ENCODE measurements at regions not wholly inside any gene's neighbourhood (a gene's known extent, or its start where the extent isn't known, plus 50 kb on each side); places are given as distances from the start of the nearest gene placed in this dataset.

GRCh38 chr3:153456833-153457545, 295.0 kb downstream of the RAP2B start:
- H3K9me3 ChIP-seq (ENCODE audit: insufficient read depth, low read length): no peaks in the 10 kb centered on the region
- no peaks in the 10 kb centered on the region for H3K4me1 ChIP-seq (ENCODE audit: low read length)
- TF ChIP-seq CTCF (IDR thresholded peaks at IDR 0.05; ENCODE audit: low read depth, low read length): no peak
- no peak for TF ChIP-seq EZH2phosphoT487 (IDR thresholded peaks at IDR 0.05; ENCODE audit: low read depth)
- H3K4me2 ChIP-seq (ENCODE audit: low read length): no peak overlapping the region
- no peak overlapping the region for H3K4me3 ChIP-seq (ENCODE audit: low read length)
- no peaks in the 10 kb centered on the region for H3K27me3 ChIP-seq (ENCODE audit: low read depth, low read length)
- H3K9ac ChIP-seq (ENCODE audit: low read length): no peak overlapping the region
- no peaks in the 10 kb centered on the region for H4K20me1 ChIP-seq (ENCODE audit: insufficient read depth, low read length)
- H3K79me2 ChIP-seq (ENCODE audit: low read length): no peaks in the 10 kb centered on the region
- no peak overlapping the region for H2AFZ ChIP-seq (ENCODE audit: low read depth, low read length)
- H3K36me3 ChIP-seq (replicated peaks; ENCODE audit: low read depth, low read length): no peaks in the 10 kb centered on the region
- H3K27ac ChIP-seq (ENCODE audit: low read length): no peak overlapping the region

GRCh38 chr3:153458881-153459280, 296.9 kb downstream of the RAP2B start:
- H3K27ac ChIP-seq (ENCODE audit: low read length): no peak overlapping the region
- no peak overlapping the region for H3K4me2 ChIP-seq (ENCODE audit: low read length)
- H3K4me3 ChIP-seq (ENCODE audit: low read length): no peak overlapping the region
- H2AFZ ChIP-seq (ENCODE audit: low read depth, low read length): no peak overlapping the region
- no peaks in the 10 kb centered on the region for H4K20me1 ChIP-seq (ENCODE audit: insufficient read depth, low read length)
- H3K4me1 ChIP-seq (ENCODE audit: low read length): peaks cover 2% of the 10 kb centered on the region
- no peaks in the 10 kb centered on the region for H3K9me3 ChIP-seq (ENCODE audit: insufficient read depth, low read length)
- H3K36me3 ChIP-seq (replicated peaks; ENCODE audit: low read depth, low read length): no peaks in the 10 kb centered on the region
- no peak overlapping the region for H3K9ac ChIP-seq (ENCODE audit: low read length)
- no peaks in the 10 kb centered on the region for H3K79me2 ChIP-seq (ENCODE audit: low read length)
- no peaks in the 10 kb centered on the region for H3K27me3 ChIP-seq (ENCODE audit: low read depth, low read length)
- no peak for TF ChIP-seq CTCF (IDR thresholded peaks at IDR 0.05; ENCODE audit: low read depth, low read length)
- no peak for TF ChIP-seq EZH2phosphoT487 (IDR thresholded peaks at IDR 0.05; ENCODE audit: low read depth)

DNA sequence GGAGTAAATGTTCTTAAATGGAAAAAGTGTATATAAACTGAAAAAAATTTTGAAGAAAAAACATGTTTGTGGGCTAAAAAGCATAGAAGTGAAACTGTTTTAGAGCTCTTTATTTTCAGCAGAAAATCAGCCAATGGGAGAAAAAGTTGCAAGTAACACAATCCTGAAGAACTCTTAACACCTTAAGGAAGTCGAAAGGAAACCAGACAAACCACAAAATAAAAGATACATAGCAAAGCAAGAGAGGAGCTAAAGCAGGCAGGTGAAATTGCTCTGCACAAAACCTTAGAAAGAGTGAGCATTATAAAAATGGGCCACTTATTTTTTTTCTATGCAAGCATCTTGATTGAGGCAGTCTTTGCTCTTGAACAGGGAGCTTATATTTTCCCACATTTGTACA, 300.5 kb downstream of the RAP2B start:
- no peaks in the 10 kb centered on the region for H3K9me3 ChIP-seq (ENCODE audit: insufficient read depth, low read length)
- no peaks in the 10 kb centered on the region for H3K79me2 ChIP-seq (ENCODE audit: low read length)
- peaks cover 10% of the 10 kb centered on the region for H3K4me1 ChIP-seq (ENCODE audit: low read length)
- H3K9ac ChIP-seq (ENCODE audit: low read length): no peak overlapping the region
- no peak overlapping the region for H3K4me3 ChIP-seq (ENCODE audit: low read length)
- no peak overlapping the region for H3K27ac ChIP-seq (ENCODE audit: low read length)
- no peak overlapping the region for H2AFZ ChIP-seq (ENCODE audit: low read depth, low read length)
- H3K36me3 ChIP-seq (replicated peaks; ENCODE audit: low read depth, low read length): no peaks in the 10 kb centered on the region
- no peaks in the 10 kb centered on the region for H3K27me3 ChIP-seq (ENCODE audit: low read depth, low read length)
- no peak overlapping the region for H3K4me2 ChIP-seq (ENCODE audit: low read length)
- no peak for TF ChIP-seq EZH2phosphoT487 (IDR thresholded peaks at IDR 0.05; ENCODE audit: low read depth)
- TF ChIP-seq CTCF (IDR thresholded peaks at IDR 0.05; ENCODE audit: low read depth, low read length): no peak
- no peaks in the 10 kb centered on the region for H4K20me1 ChIP-seq (ENCODE audit: insufficient read depth, low read length)

DNA sequence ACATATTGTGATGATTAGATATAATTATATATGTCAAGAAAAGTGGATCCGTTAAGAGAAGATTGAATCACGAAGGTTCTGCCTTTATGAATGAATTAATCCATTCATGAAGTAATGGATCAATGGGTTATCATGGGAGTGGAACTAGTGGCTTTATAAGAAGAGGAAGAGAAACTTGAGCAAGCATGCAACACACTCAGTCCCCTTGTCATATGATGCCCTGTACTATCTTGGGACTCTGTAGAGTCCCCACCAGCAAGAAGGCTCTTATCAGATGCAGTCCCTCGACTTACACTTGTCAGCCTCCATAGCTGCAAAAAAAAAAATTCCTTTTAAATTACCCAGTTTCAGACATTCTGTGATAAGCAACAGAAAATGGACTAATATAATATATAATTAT, 301.9 kb downstream of the RAP2B start:
- no peak overlapping the region for H3K9ac ChIP-seq (ENCODE audit: low read length)
- peaks cover 10% of the 10 kb centered on the region for H3K4me1 ChIP-seq (ENCODE audit: low read length)
- no peak overlapping the region for H2AFZ ChIP-seq (ENCODE audit: low read depth, low read length)
- TF ChIP-seq CTCF (IDR thresholded peaks at IDR 0.05; ENCODE audit: low read depth, low read length) (no peak), EZH2phosphoT487 (IDR thresholded peaks at IDR 0.05; ENCODE audit: low read depth) (no peak)
- H3K27me3 ChIP-seq (ENCODE audit: low read depth, low read length): no peaks in the 10 kb centered on the region
- H3K4me2 ChIP-seq (ENCODE audit: low read length): no peak overlapping the region
- no peaks in the 10 kb centered on the region for H4K20me1 ChIP-seq (ENCODE audit: insufficient read depth, low read length)
- H3K27ac ChIP-seq (ENCODE audit: low read length): no peak overlapping the region
- no peaks in the 10 kb centered on the region for H3K79me2 ChIP-seq (ENCODE audit: low read length)
- H3K36me3 ChIP-seq (replicated peaks; ENCODE audit: low read depth, low read length): no peaks in the 10 kb centered on the region
- H3K9me3 ChIP-seq (ENCODE audit: insufficient read depth, low read length): no peaks in the 10 kb centered on the region
- no peak overlapping the region for H3K4me3 ChIP-seq (ENCODE audit: low read length)
